ENCODE measurements at regions not wholly inside any gene's neighbourhood (a gene's known extent, or its start where the extent isn't known, plus 50 kb on each side); places are given as distances from the start of the nearest gene placed in this dataset.

DNA sequence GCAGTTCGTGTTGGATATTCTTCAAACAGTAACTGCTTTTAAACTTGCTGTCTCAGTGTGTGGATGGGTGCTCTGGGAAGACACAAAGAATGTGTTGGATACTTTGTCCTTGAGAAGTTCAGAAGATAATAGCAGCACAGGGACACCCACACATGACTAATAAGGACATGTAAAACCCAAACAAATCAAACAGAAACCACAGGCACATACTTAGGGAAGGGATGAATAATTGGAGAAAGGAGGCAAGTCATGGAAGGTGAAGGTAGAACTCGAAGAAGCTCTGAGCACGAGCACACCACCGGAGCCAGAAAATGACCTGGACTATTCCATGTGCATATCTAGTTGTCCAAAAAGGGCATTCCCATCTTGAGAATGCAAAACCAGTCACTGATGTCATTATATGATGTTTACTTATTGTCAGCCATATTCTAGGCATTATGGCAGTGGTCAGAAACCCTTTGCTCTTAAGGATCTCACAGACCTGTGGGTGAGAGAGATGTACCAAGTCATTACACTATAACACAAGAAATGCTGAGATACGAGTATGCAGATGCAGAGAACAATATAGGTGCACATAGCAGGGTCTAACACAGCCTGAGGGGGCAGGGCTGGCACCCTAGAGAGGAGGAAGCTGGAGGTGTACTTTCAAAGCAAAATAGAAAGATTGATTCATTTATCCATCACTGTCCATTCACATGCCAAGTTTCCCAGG is 152.9 kb downstream of the PIK3R1 start:
- ATAC-seq (no peak), DNase-seq (ENCODE audit: low read depth, low spot score) (no peak)
- H3K9me3 ChIP-seq (ENCODE audit: control insufficient read depth, insufficient read depth, low read depth, low read length), result no peaks in the 10 kb centered on the region
- no peaks in the 10 kb centered on the region; the same call in 1 of the 2 replicates for H3K36me3 ChIP-seq (ENCODE audit: control insufficient read depth, insufficient read depth, low read length)
- BruUV-seq (replicated peaks), result no TSS peak
- no peak overlapping the region for H3K4me3 ChIP-seq (ENCODE audit: low read depth in 2 of 2, low read length in 2 of 2)
- no peaks in the 10 kb centered on the region; the same call in 1 of the 2 replicates for H3K27me3 ChIP-seq (ENCODE audit: control insufficient read depth, insufficient read depth, low read length)
- CTCF ChIA-PET, result no interaction called here
- H3K4me1 ChIP-seq (ENCODE audit: control insufficient read depth, insufficient read depth, low read length), result no peaks in the 10 kb centered on the region
- no peak overlapping the region for H3K27ac ChIP-seq (ENCODE audit: low read length)
- TF ChIP-seq CTCF (IDR thresholded peaks at IDR 0.05), result no peak
- no peak for TF ChIP-seq POLR2AphosphoS5 (IDR thresholded peaks at IDR 0.05; ENCODE audit: low read depth, low read length)
- no peak for TF ChIP-seq TCF7L2 (IDR thresholded peaks at IDR 0.05; ENCODE audit: low read depth, low read length)
- TF ChIP-seq SIN3A (IDR thresholded peaks at IDR 0.05; ENCODE audit: borderline replicate concordance, insufficient read depth, low read depth, low read length), result no peak
- TF ChIP-seq, protein P1, sequence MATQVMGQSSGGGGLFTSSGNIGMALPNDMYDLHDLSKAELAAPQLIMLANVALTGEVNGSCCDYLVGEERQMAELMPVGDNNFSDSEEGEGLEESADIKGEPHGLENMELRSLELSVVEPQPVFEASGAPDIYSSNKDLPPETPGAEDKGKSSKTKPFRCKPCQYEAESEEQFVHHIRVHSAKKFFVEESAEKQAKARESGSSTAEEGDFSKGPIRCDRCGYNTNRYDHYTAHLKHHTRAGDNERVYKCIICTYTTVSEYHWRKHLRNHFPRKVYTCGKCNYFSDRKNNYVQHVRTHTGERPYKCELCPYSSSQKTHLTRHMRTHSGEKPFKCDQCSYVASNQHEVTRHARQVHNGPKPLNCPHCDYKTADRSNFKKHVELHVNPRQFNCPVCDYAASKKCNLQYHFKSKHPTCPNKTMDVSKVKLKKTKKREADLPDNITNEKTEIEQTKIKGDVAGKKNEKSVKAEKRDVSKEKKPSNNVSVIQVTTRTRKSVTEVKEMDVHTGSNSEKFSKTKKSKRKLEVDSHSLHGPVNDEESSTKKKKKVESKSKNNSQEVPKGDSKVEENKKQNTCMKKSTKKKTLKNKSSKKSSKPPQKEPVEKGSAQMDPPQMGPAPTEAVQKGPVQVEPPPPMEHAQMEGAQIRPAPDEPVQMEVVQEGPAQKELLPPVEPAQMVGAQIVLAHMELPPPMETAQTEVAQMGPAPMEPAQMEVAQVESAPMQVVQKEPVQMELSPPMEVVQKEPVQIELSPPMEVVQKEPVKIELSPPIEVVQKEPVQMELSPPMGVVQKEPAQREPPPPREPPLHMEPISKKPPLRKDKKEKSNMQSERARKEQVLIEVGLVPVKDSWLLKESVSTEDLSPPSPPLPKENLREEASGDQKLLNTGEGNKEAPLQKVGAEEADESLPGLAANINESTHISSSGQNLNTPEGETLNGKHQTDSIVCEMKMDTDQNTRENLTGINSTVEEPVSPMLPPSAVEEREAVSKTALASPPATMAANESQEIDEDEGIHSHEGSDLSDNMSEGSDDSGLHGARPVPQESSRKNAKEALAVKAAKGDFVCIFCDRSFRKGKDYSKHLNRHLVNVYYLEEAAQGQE (IDR thresholded peaks at IDR 0.05; ENCODE audit: insufficient read depth in 1 of 2, low read depth in 2 of 2, low read length in 1 of 2), result no peak
- in situ Hi-C loops (cut with HindIII; ENCODE audit: low pct_unique_long_range_greater_than_20kb, low sequenced_read_pairs) (no loop called here), intact Hi-C loops (cut with micrococcal nuclease; ENCODE audit: unreplicated experiment) (no loop called here)
- POLR2A ChIA-PET, result no interaction called here

GRCh38 chr5:68369023-68369359 is 153.4 kb downstream of the PIK3R1 start:
- ChIA-PET POLR2A (no interaction called here), CTCF (no interaction called here)
- in situ Hi-C loops (cut with HindIII; ENCODE audit: low pct_unique_long_range_greater_than_20kb, low sequenced_read_pairs), result no loop called here
- Histone ChIP-seq H3K36me3 (ENCODE audit: control insufficient read depth, insufficient read depth, low read length) (no peaks in the 10 kb centered on the region), H3K4me1 (ENCODE audit: control insufficient read depth, insufficient read depth, low read length) (no peaks in the 10 kb centered on the region), H3K9me3 (ENCODE audit: control insufficient read depth, insufficient read depth, low read depth, low read length) (no peaks in the 10 kb centered on the region), H3K4me3 (ENCODE audit: low read depth in 2 of 2, low read length in 2 of 2) (no peak overlapping the region), H3K27ac (ENCODE audit: low read length) (no peak overlapping the region), H3K27me3 (ENCODE audit: control insufficient read depth, insufficient read depth, low read length) (no peaks in the 10 kb centered on the region; the same call in 1 of the 2 replicates)
- DNase-seq (ENCODE audit: low read depth, low spot score), result no peak
- no peak for ATAC-seq
- intact Hi-C loops (cut with micrococcal nuclease; ENCODE audit: unreplicated experiment), result no loop called here
- BruUV-seq (replicated peaks), result no TSS peak
- TF ChIP-seq SIN3A (IDR thresholded peaks at IDR 0.05; ENCODE audit: borderline replicate concordance, insufficient read depth, low read depth, low read length), result no peak
- no peak for TF ChIP-seq TCF7L2 (IDR thresholded peaks at IDR 0.05; ENCODE audit: low read depth, low read length)
- TF ChIP-seq POLR2AphosphoS5 (IDR thresholded peaks at IDR 0.05; ENCODE audit: low read depth, low read length), result no peak
- TF ChIP-seq, protein P1 (IDR thresholded peaks at IDR 0.05; ENCODE audit: insufficient read depth in 1 of 2, low read depth in 2 of 2, low read length in 1 of 2), result no peak
- no peak for TF ChIP-seq CTCF (IDR thresholded peaks at IDR 0.05)
